Fibroblast of lung (primary cell): ENCODE measurements at regions not wholly inside any gene's neighbourhood (a gene's known extent, or its start where the extent isn't known, plus 50 kb on each side); places are given as distances from the start of the nearest gene placed in this dataset.

ENCODE experiments used
- CTCF ChIP-seq, 2 donors: IDR thresholded peaks in 1 of 2; conservative IDR thresholded peaks in 1 of 2; 1 replicate in 1 of 2; 2 replicates in 1 of 2; pipeline ENCODE4 v1.5.1; 2011 to 2012; ENCODE audit warnings: low read length in 2 of 2, control low read depth in 1 of 2, inconsistent platforms in 1 of 2, low read depth in 1 of 2, mild to moderate bottlenecking in 1 of 2
- EZH2 ChIP-seq: IDR thresholded peaks from 2 replicates; pipeline ENCODE4 v1.5.1; 2012; ENCODE audit warnings: low read length, control low read depth, mild to moderate bottlenecking; ENCODE audit errors: missing control alignments

DNA sequence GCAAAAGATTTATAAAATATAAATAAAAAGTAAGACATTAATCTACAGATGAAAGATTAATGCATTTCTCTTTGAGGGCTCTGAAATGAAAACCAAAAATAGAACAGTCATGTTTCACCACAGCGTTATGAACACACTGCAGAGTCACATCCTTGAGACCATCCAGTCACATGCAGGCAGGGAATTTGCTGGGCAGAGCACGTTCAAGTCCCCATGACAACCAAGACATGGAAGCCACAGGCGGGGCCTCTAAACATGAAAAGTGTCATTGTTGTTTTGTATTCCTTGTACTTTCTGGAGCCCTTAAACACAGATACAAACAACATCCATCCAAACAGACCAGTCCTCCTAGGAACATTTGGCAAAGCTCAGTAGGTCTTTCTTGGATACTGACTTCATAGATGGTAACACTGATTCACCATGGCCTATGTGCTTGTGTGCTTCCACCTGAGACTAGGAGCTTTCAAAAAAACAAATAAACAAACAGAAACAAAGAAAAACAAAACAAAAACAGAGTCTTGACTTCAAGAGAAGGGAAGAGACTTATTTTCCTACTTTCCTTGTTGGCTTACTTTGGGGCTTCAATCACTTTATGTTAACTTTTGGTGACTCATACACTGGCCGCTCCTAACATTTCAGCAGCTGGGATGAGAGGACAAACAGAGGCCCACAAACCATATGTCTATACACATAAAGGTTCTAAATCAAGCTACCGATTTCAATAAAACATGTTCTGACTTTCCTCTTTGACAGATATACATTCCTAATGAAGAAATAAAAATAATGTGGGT, 99.5 kb upstream of the CCDC85A start:
- TF ChIP-seq EZH2 (no peak), CTCF (conservative IDR thresholded peaks at IDR 0.05 in 1 of 2, IDR thresholded peaks at IDR 0.05 in 1 of 2; ENCODE audit: low read depth in 1 of 2, low read length in 2 of 2) (no peak)
